Right lobe of liver (tissue), 4 donors: ENCODE measurements at regions not wholly inside any gene's neighbourhood (a gene's known extent, or its start where the extent isn't known, plus 50 kb on each side); places are given as distances from the start of the nearest gene placed in this dataset.

Experiments
- CTCF ChIP-seq, 4 donors: fragments of 200-600 bp in 3 of 4; fragments of 450-650 bp in 1 of 4; IDR thresholded peaks; one replicate each; pipeline versions ENCODE4 v1.5.1 to v1.8.0; 2016 to 2022; ENCODE audit warnings: antibody characterized with exemption in 4 of 4, mild to moderate bottlenecking in 2 of 4
- POLR2A ChIP-seq: fragments of 450-650 bp; IDR thresholded peaks from one replicate; pipeline ENCODE4 v1.6.1; 2017; ENCODE audit warnings: antibody characterized with exemption, mild to moderate bottlenecking
- donor health status: DM: no; HTN: no; CAD: no.
- donor health status: DM: no; HTN: no; CAD: no.
- donor health status: DM: no; HTN: yes; CAD: no.

- TF ChIP-seq POLR2A: no peak
- TF ChIP-seq CTCF (IDR thresholded peaks at IDR 0.05): peak; percentile 59 to 73 (median 65)
Measured at GRCh38 chr4:54440394-54441136, 211.5 kb downstream of the PDGFRA start.
